SK-N-SH treated with all-trans-retinoic acid at 6 μM for 48 hours (cell line): ENCODE measurements at regions not wholly inside any gene's neighbourhood (a gene's known extent, or its start where the extent isn't known, plus 50 kb on each side); places are given as distances from the start of the nearest gene placed in this dataset.

Source experiments
- ATAC-seq: fragments of 200-7000 bp; cut with Tn5 transposase; 3 replicates; pipeline ENCODE4 v1.9.1; 2020; ENCODE audit warnings: mild to moderate bottlenecking, moderate library complexity
- ARNTL ChIP-seq: fragments of 450-650 bp; formaldehyde crosslinking; IDR thresholded peaks from 2 replicates; pipeline ENCODE4 v1.5.0; 2020; ENCODE audit warnings: low read depth, mild to moderate bottlenecking, moderate library complexity, borderline replicate concordance
- BACH2 ChIP-seq: fragments of 250-450 bp; sonication (Bioruptor Pico); IDR thresholded peaks from 2 replicates; pipeline ENCODE4 v1.9.0; 2021; ENCODE audit warnings: mild to moderate bottlenecking, borderline replicate concordance
- CREB5 ChIP-seq: fragments of 250-450 bp; sonication (Bioruptor Pico); IDR thresholded peaks from 2 replicates; pipeline ENCODE4 v1.5.1; 2020; ENCODE audit warnings: low read depth, mild to moderate bottlenecking, moderate library complexity
- CSRNP3 ChIP-seq: fragments of 250-450 bp; sonication (Bioruptor Pico); IDR thresholded peaks from 2 replicates; pipeline ENCODE4 v1.5.1; 2021; ENCODE audit warnings: mild to moderate bottlenecking, moderate library complexity
- ISL1 ChIP-seq: fragments of 250-450 bp; sonication (Bioruptor Pico); IDR thresholded peaks from 2 replicates; pipeline ENCODE4 v2.1.2; 2022; ENCODE audit warnings: mild to moderate bottlenecking, moderate library complexity
- OSR1 ChIP-seq: fragments of 250-450 bp; sonication (Bioruptor Pico); IDR thresholded peaks from 2 replicates; pipeline ENCODE4 v1.8.0; 2022; ENCODE audit warnings: moderate library complexity, mild to moderate bottlenecking, inconsistent platforms
- PATZ1 ChIP-seq: fragments of 250-450 bp; sonication (Bioruptor Pico); IDR thresholded peaks from 2 replicates; pipeline ENCODE4 v1.8.0; 2020; ENCODE audit warnings: mild to moderate bottlenecking, moderate library complexity, borderline replicate concordance
- POU6F1 ChIP-seq: fragments of 250-450 bp; sonication (Bioruptor Pico); IDR thresholded peaks from 2 replicates; pipeline ENCODE4 v1.8.0; 2021; ENCODE audit warnings: low read depth, mild to moderate bottlenecking, moderate library complexity, borderline replicate concordance
- PPARA ChIP-seq: fragments of 250-450 bp; sonication (Bioruptor Pico); IDR thresholded peaks from 2 replicates; pipeline ENCODE4 v1.5.0; 2020; ENCODE audit warnings: mild to moderate bottlenecking, borderline replicate concordance
- RARB ChIP-seq: fragments of 250-450 bp; sonication (Bioruptor Pico); IDR thresholded peaks from 2 replicates; pipeline ENCODE4 v1.8.0; 2021; ENCODE audit warnings: mild to moderate bottlenecking, moderate library complexity
- SNAI2 ChIP-seq: fragments of 250-450 bp; sonication (Bioruptor Pico); IDR thresholded peaks from 2 replicates; pipeline ENCODE4 v1.5.0; 2020; ENCODE audit warnings: mild to moderate bottlenecking, moderate library complexity
- TCF4 ChIP-seq: fragments of 250-450 bp; sonication (Bioruptor Pico); IDR thresholded peaks from 2 replicates; pipeline ENCODE4 v1.8.0; 2021; ENCODE audit warnings: mild to moderate bottlenecking, moderate library complexity, borderline replicate concordance
- TOX ChIP-seq: fragments of 250-450 bp; sonication (Bioruptor Pico); IDR thresholded peaks from 2 replicates; pipeline ENCODE4 v1.8.0; 2021; ENCODE audit warnings: mild to moderate bottlenecking, moderate library complexity, borderline replicate concordance
- TSHZ2 ChIP-seq: fragments of 250-450 bp; sonication (Bioruptor Pico); IDR thresholded peaks from 2 replicates; pipeline ENCODE4 v1.5.0; 2020; ENCODE audit warnings: mild to moderate bottlenecking, moderate library complexity
- ZFP3 ChIP-seq: fragments of 250-450 bp; sonication (Bioruptor Pico); IDR thresholded peaks from 2 replicates; pipeline ENCODE4 v1.5.0; 2020; ENCODE audit warnings: mild to moderate bottlenecking, moderate library complexity
- ZFP30 ChIP-seq: fragments of 450-650 bp; formaldehyde crosslinking; IDR thresholded peaks from 2 replicates; pipeline ENCODE4 v1.5.0; 2022; ENCODE audit warnings: mild to moderate bottlenecking, moderate library complexity
- ZNF565 ChIP-seq: fragments of 450-650 bp; formaldehyde crosslinking; conservative IDR thresholded peaks from 2 replicates; pipeline ENCODE4 v1.5.0; 2020; ENCODE audit warnings: low read depth, mild to moderate bottlenecking, moderate library complexity
- ZNF70 ChIP-seq: fragments of 450-650 bp; formaldehyde crosslinking; IDR thresholded peaks from 2 replicates; pipeline ENCODE4 v1.5.0; 2020; ENCODE audit warnings: mild to moderate bottlenecking, moderate library complexity
- ZNF8 ChIP-seq: fragments of 450-650 bp; formaldehyde crosslinking; IDR thresholded peaks from 2 replicates; pipeline ENCODE4 v1.5.0; 2020; ENCODE audit warnings: mild to moderate bottlenecking, moderate library complexity

GRCh38 chr3:186453531-186453930 lies 90.6 kb downstream of the CRYGS start:
- ATAC-seq, result no peak
- TF ChIP-seq TSHZ2 (CRISPR knock-in tag) (no peak), OSR1 (no peak), ZNF8 (no peak), TCF4 (CRISPR knock-in tag) (no peak), TOX (CRISPR knock-in tag) (no peak), ISL1 (CRISPR knock-in tag) (no peak), ARNTL (no peak), RARB (CRISPR knock-in tag) (no peak), ZFP3 (CRISPR knock-in tag) (no peak), CREB5 (CRISPR knock-in tag) (no peak), SNAI2 (no peak), BACH2 (CRISPR knock-in tag) (no peak)

GRCh38 chr3:186452517-186452916 lies 90.5 kb upstream of the DGKG start:
- TF ChIP-seq BACH2 (CRISPR knock-in tag) (no peak), ISL1 (CRISPR knock-in tag) (0 out of 2 replicates have a peak, but pooled peaks have one; percentile 25)
- TF ChIP-seq, all 23 proteins: peak for 1
- ATAC-seq, result peak; percentile 95

GRCh38 chr3:186451371-186451770 lies 89.3 kb upstream of the DGKG start:
- no peak for ATAC-seq
- TF ChIP-seq OSR1, result no peak
- TF ChIP-seq ZNF565 (CRISPR knock-in tag), result no peak
- no peak for TF ChIP-seq TCF4 (CRISPR knock-in tag)
- TF ChIP-seq CREB5 (CRISPR knock-in tag), result no peak
- no peak for TF ChIP-seq POU6F1 (CRISPR knock-in tag)
- TF ChIP-seq PATZ1 (CRISPR knock-in tag), result no peak
- TF ChIP-seq CSRNP3, result no peak
- no peak for TF ChIP-seq ZFP3 (CRISPR knock-in tag)
- no peak for TF ChIP-seq PPARA (CRISPR knock-in tag)
- no peak for TF ChIP-seq ZNF8
- no peak for TF ChIP-seq TSHZ2 (CRISPR knock-in tag)
- no peak for TF ChIP-seq BACH2 (CRISPR knock-in tag)
- TF ChIP-seq ZNF70 (CRISPR knock-in tag), result no peak
- TF ChIP-seq ZFP30 (CRISPR knock-in tag), result no peak
